ENCODE measurements at regions not wholly inside any gene's neighbourhood (a gene's known extent, or its start where the extent isn't known, plus 50 kb on each side); places are given as distances from the start of the nearest gene placed in this dataset.

DNA sequence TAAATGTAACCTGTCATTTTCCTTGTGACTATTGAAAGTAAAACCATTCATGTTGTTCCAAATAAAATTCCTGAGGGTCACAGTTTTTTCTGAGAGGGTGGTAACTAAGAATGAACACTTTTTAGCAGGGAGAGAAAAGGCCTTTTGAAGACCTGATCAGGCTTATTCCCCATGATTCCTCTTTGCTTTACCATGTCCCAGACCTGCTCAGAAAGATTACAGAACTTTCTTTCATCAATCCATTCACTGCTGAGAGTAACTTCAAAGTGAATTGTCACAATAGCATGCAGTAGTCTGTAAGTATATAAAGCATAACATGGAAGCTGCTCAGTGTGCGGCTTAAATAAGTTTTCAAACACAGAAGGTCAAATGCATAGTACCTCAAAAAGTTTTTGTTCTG, 201.5 kb upstream of the COL11A1 start:
- no peak overlapping the region for H3K4me2 ChIP-seq (ENCODE audit: control insufficient read depth, insufficient read depth)
- BruUV-seq (replicated peaks) = no TSS peak
- FAIRE-seq (no peak), ATAC-seq (no peak), DNase-seq (ENCODE audit: low read depth, low spot score) (no peak)
- no peak overlapping the region for H3K27ac ChIP-seq (ENCODE audit: control insufficient read depth, insufficient read depth)
- no peak overlapping the region for H3K9ac ChIP-seq (ENCODE audit: control insufficient read depth, insufficient read depth, low read length)
- CTCF ChIA-PET = no interaction called here
- no peaks in the 10 kb centered on the region for H3K27me3 ChIP-seq (replicated peaks in 1 of 2; ENCODE audit: control insufficient read depth in 2 of 2, insufficient read depth in 2 of 2, low read length in 1 of 2)
- no peaks in the 10 kb centered on the region for H3K4me1 ChIP-seq (ENCODE audit: control insufficient read depth, insufficient read depth, low read length)
- RAD21 ChIA-PET (ENCODE audit: unreplicated experiment) = no interaction called here
- in situ Hi-C loops (cut with MboI) (no loop called here), intact Hi-C loops (cut with micrococcal nuclease; ENCODE audit: unreplicated experiment) (no loop called here)
- POLR2A ChIA-PET = no interaction called here
- H2AFZ ChIP-seq (ENCODE audit: control insufficient read depth, low read depth, low read length) = no peak overlapping the region
- no peaks in the 10 kb centered on the region for H3K36me3 ChIP-seq (ENCODE audit: control insufficient read depth in 2 of 2, insufficient read depth in 2 of 2, low read length in 1 of 2)
- no peak overlapping the region for H3K4me3 ChIP-seq
- no peaks in the 10 kb centered on the region for H3K79me2 ChIP-seq (ENCODE audit: control insufficient read depth, insufficient read depth, low read length)
- WGBS (ENCODE audit: insufficient coverage, insufficient replicate concordance, low lambda C conversion rate, missing lambda C conversion rate) = 100% methylated on average over 1 of the region's 1 CpG
- no peak for TF ChIP-seq MLLT1 (IDR thresholded peaks at IDR 0.05)
- no peak for TF ChIP-seq HDAC2 (IDR thresholded peaks at IDR 0.05)
- TF ChIP-seq HDAC6 (IDR thresholded peaks at IDR 0.05; ENCODE audit: unreplicated experiment) = no peak
- no peak for TF ChIP-seq YBX1 (IDR thresholded peaks at IDR 0.05)
- no peak for TF ChIP-seq BRCA1 (IDR thresholded peaks at IDR 0.05; ENCODE audit: low read depth, low read length)
- TF ChIP-seq NFIC (IDR thresholded peaks at IDR 0.05; ENCODE audit: low read depth, low read length) = no peak
- TF ChIP-seq TARDBP (IDR thresholded peaks at IDR 0.05; ENCODE audit: borderline replicate concordance) = no peak
- no peak for TF ChIP-seq CREM (IDR thresholded peaks at IDR 0.05; ENCODE audit: low read depth)
- no peak for TF ChIP-seq TAF1 (IDR thresholded peaks at IDR 0.05; ENCODE audit: borderline replicate concordance, low read depth, low read length)
- no peak for TF ChIP-seq BACH1 (IDR thresholded peaks at IDR 0.05; ENCODE audit: borderline replicate concordance)
- no peak for TF ChIP-seq IRF5 (IDR thresholded peaks at IDR 0.05; ENCODE audit: borderline replicate concordance)
- no peaks in the 10 kb centered on the region for H3K9me3 ChIP-seq (replicated peaks; ENCODE audit: control insufficient read depth, insufficient read depth, low read length)
- no peaks in the 10 kb centered on the region for H4K20me1 ChIP-seq (ENCODE audit: control insufficient read depth, insufficient read depth)
- SMC1A ChIA-PET (ENCODE audit: uncharacterized antibody, unreplicated experiment) = no interaction called here
